ENCODE measurements at regions not wholly inside any gene's neighbourhood (a gene's known extent, or its start where the extent isn't known, plus 50 kb on each side); places are given as distances from the start of the nearest gene placed in this dataset.

- no peak for TF ChIP-seq POLR2A (IDR thresholded peaks at IDR 0.05; ENCODE audit: low read length)
- TF ChIP-seq GATA1 (IDR thresholded peaks at IDR 0.05; ENCODE audit: low read depth, low read length) = no peak
- no peak for DNase-seq
Observed at GRCh38 chr6:14860774-14861173, 385.1 kb upstream of the JARID2 start.

DNA sequence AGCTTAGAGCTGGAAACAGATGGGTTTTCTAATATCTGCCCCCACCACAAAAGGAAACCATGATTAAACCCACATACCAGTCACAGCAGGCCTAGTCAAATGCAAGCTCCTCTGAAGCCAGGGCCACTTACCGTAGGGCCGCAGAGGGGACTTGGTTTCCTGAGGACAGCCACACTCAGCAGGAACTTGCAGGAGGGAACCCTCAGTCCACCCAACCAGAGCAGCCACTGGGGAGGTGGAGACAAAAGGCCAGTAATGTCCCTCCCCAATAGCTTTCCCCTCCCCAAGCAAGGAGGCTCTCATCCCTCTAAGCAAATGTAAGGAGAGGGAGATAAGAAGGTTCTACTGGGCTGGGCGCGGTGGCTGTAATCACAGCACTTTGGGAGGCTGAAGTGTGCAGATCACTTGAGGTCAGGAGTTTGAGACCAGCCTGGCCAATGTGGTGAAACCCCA lies 384.4 kb upstream of the JARID2 start:
- TF ChIP-seq GATA1 (IDR thresholded peaks at IDR 0.05; ENCODE audit: low read depth, low read length) = no peak
- TF ChIP-seq POLR2A (IDR thresholded peaks at IDR 0.05; ENCODE audit: low read length) = no peak
- DNase-seq = peak; percentile 24 to 37

GRCh38 chr6:14862845-14863244 lies 383.0 kb upstream of the JARID2 start:
- no peak for DNase-seq
- TF ChIP-seq POLR2A (IDR thresholded peaks at IDR 0.05; ENCODE audit: low read length) (no peak), GATA1 (IDR thresholded peaks at IDR 0.05; ENCODE audit: low read depth, low read length) (no peak)

- TF ChIP-seq GATA1 (IDR thresholded peaks at IDR 0.05; ENCODE audit: low read depth, low read length) (no peak), POLR2A (IDR thresholded peaks at IDR 0.05; ENCODE audit: low read length) (no peak)
- peak; percentile 31 to 43 for DNase-seq
Observed at GRCh38 chr6:14863902-14864850, 381.7 kb upstream of the JARID2 start.

- peak in 1 of 2 experiments; percentile 29 for DNase-seq
- TF ChIP-seq POLR2A (IDR thresholded peaks at IDR 0.05; ENCODE audit: low read length) (no peak), GATA1 (IDR thresholded peaks at IDR 0.05; ENCODE audit: low read depth, low read length) (no peak)
Observed at GRCh38 chr6:14865531-14866100, 380.3 kb upstream of the JARID2 start.

DNA sequence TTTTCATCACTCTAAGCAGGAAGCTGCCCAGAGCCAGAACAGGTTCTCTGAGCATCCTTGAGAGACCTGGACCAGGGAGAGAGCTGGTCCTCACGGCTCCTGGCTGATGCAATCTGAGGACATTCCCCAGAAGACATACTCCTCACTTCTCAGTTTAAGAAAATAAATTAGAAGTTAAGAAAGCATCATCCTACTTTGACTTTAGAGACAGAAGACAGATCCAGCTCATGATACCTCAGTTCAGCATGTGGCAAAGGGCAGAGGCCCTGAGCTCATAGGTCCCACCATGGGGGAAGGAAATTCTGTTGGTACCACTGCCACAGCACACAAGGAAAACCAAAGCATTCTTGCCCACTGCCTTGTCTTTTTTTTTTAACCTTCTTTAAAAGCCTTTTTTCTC lies 378.1 kb upstream of the JARID2 start:
- TF ChIP-seq POLR2A (IDR thresholded peaks at IDR 0.05; ENCODE audit: low read length) (no peak), GATA1 (IDR thresholded peaks at IDR 0.05; ENCODE audit: low read depth, low read length) (no peak)
- peak; percentile 6 to 55 for DNase-seq

DNA sequence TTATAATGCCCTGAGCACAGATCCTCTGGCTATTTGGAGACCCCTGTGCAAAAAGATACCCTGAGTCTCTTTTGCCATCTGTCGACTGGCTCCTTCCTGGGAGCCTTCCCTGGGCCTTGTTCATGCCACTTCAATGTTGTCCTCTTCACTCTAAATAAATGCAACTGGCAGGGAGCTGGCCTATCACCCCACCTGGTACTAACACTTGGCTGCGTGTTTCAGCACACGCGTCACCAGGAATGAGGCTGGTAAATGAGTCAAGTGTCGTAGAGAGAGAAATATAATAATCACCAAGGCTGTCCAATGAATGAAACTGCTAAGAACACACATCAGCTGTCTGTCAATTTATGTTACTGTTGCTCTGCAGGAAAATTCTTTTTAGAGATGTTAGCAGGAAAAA lies 374.6 kb upstream of the JARID2 start:
- TF ChIP-seq GATA1 (IDR thresholded peaks at IDR 0.05; ENCODE audit: low read depth, low read length) = no peak
- TF ChIP-seq POLR2A (IDR thresholded peaks at IDR 0.05; ENCODE audit: low read length) = no peak
- DNase-seq = no peak

DNA sequence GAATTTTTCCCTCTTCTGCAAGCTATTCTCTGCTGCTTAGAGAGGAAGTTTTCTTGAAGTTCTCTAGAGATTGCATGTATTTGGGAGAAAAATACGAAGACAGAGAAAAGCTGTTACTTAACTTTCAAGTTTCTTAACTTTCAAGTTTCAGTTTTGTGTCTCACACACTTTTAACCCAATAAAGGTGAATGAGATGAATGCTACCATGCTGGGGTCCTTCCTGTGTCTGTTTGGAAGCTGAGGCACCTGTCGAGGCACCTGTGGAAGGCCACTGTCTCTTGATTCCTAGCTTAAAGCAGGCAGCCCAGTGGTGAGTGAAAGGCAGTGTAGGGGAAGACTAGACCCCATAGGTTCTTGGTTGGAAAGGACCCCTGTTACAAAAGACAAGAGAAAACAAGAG lies 372.8 kb upstream of the JARID2 start:
- no peak for DNase-seq
- TF ChIP-seq POLR2A (IDR thresholded peaks at IDR 0.05; ENCODE audit: low read length) = no peak
- TF ChIP-seq GATA1 (IDR thresholded peaks at IDR 0.05; ENCODE audit: low read depth, low read length) = no peak

DNA sequence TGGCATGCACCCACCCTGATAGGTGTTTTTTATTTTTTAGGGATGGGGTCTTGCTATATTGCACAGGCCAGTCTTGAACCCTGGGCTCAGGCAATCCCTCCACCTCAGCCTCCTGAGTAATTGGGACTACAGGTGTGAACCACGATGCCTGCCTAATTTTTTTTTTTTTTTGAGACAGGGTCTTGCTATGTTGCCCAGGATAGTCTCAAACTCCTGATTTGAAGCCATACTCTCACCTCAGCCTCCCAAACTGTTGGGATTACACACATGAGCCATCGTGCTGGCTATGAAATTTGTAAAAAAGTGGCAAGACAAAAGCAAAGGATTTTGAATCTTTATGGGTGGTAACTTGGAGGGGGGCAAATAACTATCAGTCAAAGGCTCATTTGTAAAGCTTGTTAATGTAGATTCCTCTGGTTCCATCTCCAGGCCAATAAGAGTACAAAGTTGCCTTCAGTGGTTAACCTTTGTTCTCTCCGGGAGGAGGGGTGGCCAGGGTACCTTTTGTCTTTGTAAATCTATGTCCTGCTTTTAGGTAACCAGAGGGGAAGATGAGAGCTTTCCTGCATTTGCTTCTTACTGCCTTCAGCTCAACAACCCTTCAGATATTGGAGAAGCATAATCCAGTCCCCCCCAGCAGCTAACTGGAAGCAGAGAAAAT lies 372.0 kb upstream of the JARID2 start:
- no peak for DNase-seq
- TF ChIP-seq POLR2A (IDR thresholded peaks at IDR 0.05; ENCODE audit: low read length) (no peak), GATA1 (IDR thresholded peaks at IDR 0.05; ENCODE audit: low read depth, low read length) (no peak)

- TF ChIP-seq POLR2A (IDR thresholded peaks at IDR 0.05; ENCODE audit: low read length) (no peak), GATA1 (IDR thresholded peaks at IDR 0.05; ENCODE audit: low read depth, low read length) (no peak)
- DNase-seq = no peak
Observed at GRCh38 chr6:14874975-14875480, 370.8 kb upstream of the JARID2 start.

DNA sequence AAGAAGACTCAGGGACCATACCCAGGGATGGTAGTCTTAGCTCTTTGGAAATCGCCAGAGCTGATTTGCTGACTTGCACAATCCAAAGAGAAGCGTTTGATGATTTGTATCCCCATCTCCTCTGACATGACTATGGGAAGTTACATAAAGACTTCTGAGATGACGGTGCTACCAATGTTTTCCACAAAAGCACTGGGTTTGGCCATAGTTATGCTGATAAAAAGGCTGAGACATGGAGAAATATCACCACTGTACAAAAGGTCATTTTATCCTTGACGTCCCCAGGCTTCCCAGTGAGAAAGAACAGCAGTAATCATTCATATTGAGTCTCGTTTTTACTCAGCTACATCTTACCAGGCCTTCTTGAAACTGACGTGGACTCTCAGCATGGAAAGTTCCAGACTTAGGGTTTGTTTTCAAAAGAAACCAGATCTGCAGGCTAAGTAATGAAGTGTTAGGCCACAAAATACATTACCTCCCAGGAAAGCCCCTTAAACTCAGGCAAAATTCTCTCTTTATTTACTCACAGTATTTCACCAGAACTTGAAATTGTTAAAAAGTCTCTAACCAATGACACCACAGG lies 370.3 kb upstream of the JARID2 start:
- DNase-seq = no peak
- TF ChIP-seq GATA1 (IDR thresholded peaks at IDR 0.05; ENCODE audit: low read depth, low read length) (no peak), POLR2A (IDR thresholded peaks at IDR 0.05; ENCODE audit: low read length) (no peak)

DNA sequence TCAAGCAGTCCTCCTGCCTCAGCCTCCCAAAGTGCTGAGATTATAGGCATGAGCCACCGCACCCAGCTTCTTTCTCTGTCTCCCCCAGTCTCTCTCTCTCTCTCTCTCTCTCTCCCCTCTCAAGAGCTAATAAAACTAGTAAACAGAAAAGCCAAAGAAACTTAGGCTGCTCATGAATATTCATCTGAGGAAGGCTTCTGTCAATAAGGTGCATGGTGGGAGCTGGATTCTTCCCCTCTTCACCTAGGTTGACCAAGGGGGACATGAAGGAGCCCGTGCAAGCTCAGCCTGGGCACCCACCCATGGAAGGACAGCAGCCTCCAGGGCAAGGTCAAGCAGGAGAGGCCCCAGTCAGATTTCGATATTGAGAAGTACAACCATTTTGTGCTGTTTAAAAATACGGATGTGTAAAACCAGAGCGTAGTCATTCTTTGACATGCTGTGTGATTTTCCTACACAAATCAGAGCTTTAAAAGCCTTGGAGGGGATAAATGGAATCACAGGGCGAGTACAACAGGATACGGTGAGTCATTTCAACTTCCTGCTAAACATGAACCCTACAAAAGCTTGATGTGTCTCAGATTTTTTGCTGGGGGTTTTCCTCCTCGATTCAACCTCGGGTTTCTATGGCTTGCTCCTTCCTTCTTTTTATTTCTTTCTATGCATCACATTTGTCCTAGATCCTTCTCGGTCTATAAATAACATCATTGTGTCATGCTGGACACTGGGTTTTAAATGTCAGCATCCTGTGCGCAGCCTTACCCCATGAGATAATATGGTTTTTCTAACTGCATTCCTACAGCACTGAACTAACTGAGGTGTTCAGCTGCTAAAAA lies 368.9 kb upstream of the JARID2 start:
- TF ChIP-seq GATA1 (IDR thresholded peaks at IDR 0.05; ENCODE audit: low read depth, low read length) (no peak), POLR2A (IDR thresholded peaks at IDR 0.05; ENCODE audit: low read length) (no peak)
- DNase-seq = no peak

GRCh38 chr6:14877758-14878157 lies 368.1 kb upstream of the JARID2 start:
- no peak for TF ChIP-seq GATA1 (IDR thresholded peaks at IDR 0.05; ENCODE audit: low read depth, low read length)
- no peak for TF ChIP-seq POLR2A (IDR thresholded peaks at IDR 0.05; ENCODE audit: low read length)
- DNase-seq = no peak

All from erythroblast (primary cell).